ENCODE measurements at regions not wholly inside any gene's neighbourhood (a gene's known extent, or its start where the extent isn't known, plus 50 kb on each side); places are given as distances from the start of the nearest gene placed in this dataset.

- Histone ChIP-seq H3K4me1 (ENCODE audit: insufficient read depth) (peaks cover 11% of the 10 kb centered on the region), H3K4me2 (no peak overlapping the region), H3K9me2 (replicated peaks; ENCODE audit: insufficient read depth) (no peaks in the 10 kb centered on the region), H3K36me3 (replicated peaks; ENCODE audit: insufficient read depth, low read depth) (no peaks in the 10 kb centered on the region), H2AFZ (no peak overlapping the region), H3K9me3 (ENCODE audit: low read depth) (no peaks in the 10 kb centered on the region), H3K27ac (no peak overlapping the region), H3K79me2 (no peaks in the 10 kb centered on the region), H3K27me3 (no peaks in the 10 kb centered on the region), H3K4me3 (no peak overlapping the region), H4K20me1 (ENCODE audit: insufficient read depth, poor library complexity, severe bottlenecking) (no peaks in the 10 kb centered on the region)
- TF ChIP-seq CTCF (IDR thresholded peaks at IDR 0.05; ENCODE audit: poor library complexity) (no peak), EZH2 (IDR thresholded peaks at IDR 0.05; ENCODE audit: borderline replicate concordance) (no peak)
- no peak for DNase-seq (ENCODE audit: low spot score)
- 73% methylated on average over 7 of the region's 7 CpGs for WGBS (ENCODE audit: low lambda C conversion rate, missing lambda C conversion rate)
These were observed 255.1 kb upstream of the TPM1 start for GRCh38 chr15:62787401-62787800.

- Histone ChIP-seq H3K79me2 (no peaks in the 10 kb centered on the region), H3K4me3 (no peak overlapping the region), H2AFZ (no peak overlapping the region)
These were observed 254.3 kb upstream of the TPM1 start for GRCh38 chr15:62788224-62788623.

GRCh38 chr15:62790546-62790945 lies 252.0 kb upstream of the TPM1 start:
- Histone ChIP-seq H3K27me3 (no peaks in the 10 kb centered on the region), H3K9me3 (ENCODE audit: low read depth) (no peaks in the 10 kb centered on the region), H2AFZ (no peak overlapping the region), H3K27ac (no peak overlapping the region), H3K79me2 (no peaks in the 10 kb centered on the region), H3K9me2 (replicated peaks; ENCODE audit: insufficient read depth) (no peaks in the 10 kb centered on the region), H3K4me3 (no peak overlapping the region), H3K4me1 (ENCODE audit: insufficient read depth) (peaks cover 20% of the 10 kb centered on the region), H3K4me2 (no peak overlapping the region), H3K36me3 (replicated peaks; ENCODE audit: insufficient read depth, low read depth) (no peaks in the 10 kb centered on the region), H4K20me1 (ENCODE audit: insufficient read depth, poor library complexity, severe bottlenecking) (no peaks in the 10 kb centered on the region)
- WGBS (ENCODE audit: low lambda C conversion rate, missing lambda C conversion rate) = 69% methylated on average over 4 of the region's 4 CpGs
- no peak for TF ChIP-seq EZH2 (IDR thresholded peaks at IDR 0.05; ENCODE audit: borderline replicate concordance)
- TF ChIP-seq EZH2phosphoT487 (IDR thresholded peaks at IDR 0.05; ENCODE audit: low read depth, severe bottlenecking, unreplicated experiment) = no peak
- DNase-seq (ENCODE audit: low spot score) = no peak

More at GRCh38 chr15:62788224-62788623, 254.3 kb upstream of the TPM1 start:
- TF ChIP-seq EZH2 (IDR thresholded peaks at IDR 0.05; ENCODE audit: borderline replicate concordance) (no peak), EZH2phosphoT487 (IDR thresholded peaks at IDR 0.05; ENCODE audit: low read depth, severe bottlenecking, unreplicated experiment) (no peak), CTCF (IDR thresholded peaks at IDR 0.05; ENCODE audit: poor library complexity) (no peak)
- H3K4me1 ChIP-seq (ENCODE audit: insufficient read depth) = peaks cover 11% of the 10 kb centered on the region
- no peaks in the 10 kb centered on the region for H3K9me3 ChIP-seq (ENCODE audit: low read depth)
- no peaks in the 10 kb centered on the region for H3K27me3 ChIP-seq
- no peaks in the 10 kb centered on the region for H3K36me3 ChIP-seq (replicated peaks; ENCODE audit: insufficient read depth, low read depth)
- no peaks in the 10 kb centered on the region for H4K20me1 ChIP-seq (ENCODE audit: insufficient read depth, poor library complexity, severe bottlenecking)
- no peak overlapping the region for H3K4me2 ChIP-seq
- H3K27ac ChIP-seq = no peak overlapping the region
- 86% methylated on average over 6 of the region's 6 CpGs for WGBS (ENCODE audit: low lambda C conversion rate, missing lambda C conversion rate)
- no peaks in the 10 kb centered on the region for H3K9me2 ChIP-seq (replicated peaks; ENCODE audit: insufficient read depth)
- DNase-seq (ENCODE audit: low spot score) = no peak

GRCh38 chr15:62791694-62792093 lies 250.9 kb upstream of the TPM1 start:
- H3K27me3 ChIP-seq = no peaks in the 10 kb centered on the region
- no peak overlapping the region for H3K4me2 ChIP-seq
- DNase-seq (ENCODE audit: low spot score) = no peak
- TF ChIP-seq EZH2 (IDR thresholded peaks at IDR 0.05; ENCODE audit: borderline replicate concordance) (no peak), CTCF (IDR thresholded peaks at IDR 0.05; ENCODE audit: poor library complexity) (no peak), EZH2phosphoT487 (IDR thresholded peaks at IDR 0.05; ENCODE audit: low read depth, severe bottlenecking, unreplicated experiment) (no peak)
- H3K9me2 ChIP-seq (replicated peaks; ENCODE audit: insufficient read depth) = no peaks in the 10 kb centered on the region
- no peaks in the 10 kb centered on the region for H3K9me3 ChIP-seq (ENCODE audit: low read depth)
- H3K36me3 ChIP-seq (replicated peaks; ENCODE audit: insufficient read depth, low read depth) = no peaks in the 10 kb centered on the region
- peaks cover 12% of the 10 kb centered on the region for H3K4me1 ChIP-seq (ENCODE audit: insufficient read depth)
- H3K79me2 ChIP-seq = no peaks in the 10 kb centered on the region
- 64% methylated on average over 5 of the region's 5 CpGs for WGBS (ENCODE audit: low lambda C conversion rate, missing lambda C conversion rate)
- no peaks in the 10 kb centered on the region for H4K20me1 ChIP-seq (ENCODE audit: insufficient read depth, poor library complexity, severe bottlenecking)
- no peak overlapping the region for H3K27ac ChIP-seq
- no peak overlapping the region for H3K4me3 ChIP-seq
- no peak overlapping the region for H2AFZ ChIP-seq
